Fibroblast of skin of left biceps (primary cell): ENCODE measurements at regions not wholly inside any gene's neighbourhood (a gene's known extent, or its start where the extent isn't known, plus 50 kb on each side); places are given as distances from the start of the nearest gene placed in this dataset.
A peak's percentile ranks its signal among the peaks of the same experiment; 100 is the strongest.
"Not testable (repeated sequence)": the region's sequence is repeated elsewhere in the genome, so short reads cannot be mapped to it uniquely, and the experiment has no call there.

Experiments
- DNase-seq, 2 experiments: peaks; one replicate each; pipeline ENCODE4 v3.0.0-alpha.2; 2013; ENCODE audit warnings: low read depth in 2 of 2

DNA sequence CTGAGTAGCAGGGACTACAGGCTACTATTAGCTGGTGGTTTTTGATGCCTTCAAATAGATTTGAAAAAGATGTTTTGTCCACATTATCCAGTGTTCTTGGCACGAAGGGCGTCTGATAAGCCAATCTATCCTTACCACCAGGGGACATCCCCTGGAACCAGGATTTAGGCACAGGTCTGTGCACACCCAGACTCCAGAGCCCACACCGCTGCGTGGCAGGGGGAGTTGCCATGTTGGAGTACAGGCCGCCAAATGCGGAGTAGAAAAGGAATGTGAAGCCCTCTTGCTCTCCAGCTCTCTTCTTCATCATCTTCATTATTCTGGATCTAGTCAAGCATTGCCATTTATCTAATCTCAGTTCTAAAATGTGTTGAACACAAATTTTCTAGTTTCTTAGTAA, 54.3 kb downstream of the RNU1-4 start:
- not testable (repeated sequence) for DNase-seq

DNA sequence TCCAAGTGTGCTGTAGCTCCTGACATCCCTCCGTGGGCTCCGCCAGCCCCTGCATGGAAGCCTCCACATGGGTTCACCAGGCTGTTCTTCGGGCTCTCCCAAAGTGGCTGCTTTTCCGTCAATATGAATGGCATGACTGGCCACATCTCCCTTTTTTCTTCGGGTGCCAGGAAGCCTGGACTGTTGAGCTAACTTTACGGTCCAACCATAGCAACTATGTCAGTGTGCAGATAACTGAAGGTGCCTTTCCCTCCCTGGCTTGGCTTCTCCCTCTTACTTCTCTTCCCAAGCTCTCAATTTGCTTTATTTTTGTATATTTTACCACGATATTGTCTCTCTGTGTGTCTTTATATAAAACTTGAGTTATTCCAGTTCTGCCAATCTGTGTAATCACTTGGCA, 54.8 kb downstream of the RNU1-4 start:
- DNase-seq, result not testable (repeated sequence)

DNA sequence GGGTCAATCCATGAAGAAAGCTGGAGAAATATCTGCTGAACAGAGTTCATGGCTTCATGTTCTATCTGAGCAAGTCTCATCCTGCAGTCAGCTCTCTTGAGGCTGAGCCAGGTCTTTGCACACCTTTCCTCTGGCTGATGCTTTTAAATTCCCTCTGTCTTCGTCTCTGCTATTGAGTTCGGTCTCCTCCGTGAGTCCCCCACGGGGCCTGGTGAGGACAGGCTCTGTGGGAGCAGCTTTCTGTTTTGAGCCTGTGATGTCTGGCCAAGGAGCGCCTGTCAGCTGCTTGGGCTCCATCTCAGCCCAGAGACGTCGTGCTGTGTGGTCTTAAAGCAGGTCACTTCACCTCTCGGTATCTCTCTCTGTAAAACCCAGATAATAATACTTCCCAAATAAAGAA, 55.9 kb downstream of the RNU1-4 start:
- not testable (repeated sequence) for DNase-seq

- peak in 1 of 2 experiments; percentile 1 for DNase-seq
Measured at GRCh38 chr1:16796625-16797046, 56.3 kb downstream of the RNU1-4 start.

GRCh38 chr1:16797065-16797464, 56.7 kb downstream of the RNU1-4 start:
- DNase-seq, result not testable (repeated sequence)

- not testable (repeated sequence) for DNase-seq
Measured at GRCh38 chr1:16798050-16798449, 57.7 kb downstream of the RNU1-4 start.
